GOT3 (cell line): ENCODE measurements at regions not wholly inside any gene's neighbourhood (a gene's known extent, or its start where the extent isn't known, plus 50 kb on each side); places are given as distances from the start of the nearest gene placed in this dataset.

Experiments used
- DNase-seq: peaks from one replicate; lab custom pipeline; 2025; ENCODE audit warnings: mixed read lengths; lab: John Stamatoyannopoulos, UW

DNA sequence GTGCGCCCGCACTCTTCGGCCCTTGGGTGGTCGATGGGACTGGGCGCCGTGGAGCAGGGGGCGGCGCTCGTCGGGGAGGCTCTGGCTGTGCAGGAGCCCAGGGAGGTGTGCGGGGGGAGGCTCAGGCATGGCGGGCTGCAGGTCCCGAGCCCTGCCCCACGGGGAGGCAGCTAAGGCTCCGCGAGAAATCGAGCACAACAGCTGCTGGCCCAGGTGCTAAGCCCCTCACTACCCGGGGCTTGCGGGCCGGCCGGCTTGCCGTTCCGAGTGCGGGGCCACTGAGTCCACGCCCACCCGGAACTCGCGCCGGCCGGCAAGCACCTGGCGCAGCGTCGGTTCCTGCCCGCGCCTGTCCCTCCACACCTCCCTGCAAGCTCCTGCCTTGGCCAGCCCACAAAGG is 462.3 kb upstream of the JARID2 start:
- no peak for DNase-seq

DNA sequence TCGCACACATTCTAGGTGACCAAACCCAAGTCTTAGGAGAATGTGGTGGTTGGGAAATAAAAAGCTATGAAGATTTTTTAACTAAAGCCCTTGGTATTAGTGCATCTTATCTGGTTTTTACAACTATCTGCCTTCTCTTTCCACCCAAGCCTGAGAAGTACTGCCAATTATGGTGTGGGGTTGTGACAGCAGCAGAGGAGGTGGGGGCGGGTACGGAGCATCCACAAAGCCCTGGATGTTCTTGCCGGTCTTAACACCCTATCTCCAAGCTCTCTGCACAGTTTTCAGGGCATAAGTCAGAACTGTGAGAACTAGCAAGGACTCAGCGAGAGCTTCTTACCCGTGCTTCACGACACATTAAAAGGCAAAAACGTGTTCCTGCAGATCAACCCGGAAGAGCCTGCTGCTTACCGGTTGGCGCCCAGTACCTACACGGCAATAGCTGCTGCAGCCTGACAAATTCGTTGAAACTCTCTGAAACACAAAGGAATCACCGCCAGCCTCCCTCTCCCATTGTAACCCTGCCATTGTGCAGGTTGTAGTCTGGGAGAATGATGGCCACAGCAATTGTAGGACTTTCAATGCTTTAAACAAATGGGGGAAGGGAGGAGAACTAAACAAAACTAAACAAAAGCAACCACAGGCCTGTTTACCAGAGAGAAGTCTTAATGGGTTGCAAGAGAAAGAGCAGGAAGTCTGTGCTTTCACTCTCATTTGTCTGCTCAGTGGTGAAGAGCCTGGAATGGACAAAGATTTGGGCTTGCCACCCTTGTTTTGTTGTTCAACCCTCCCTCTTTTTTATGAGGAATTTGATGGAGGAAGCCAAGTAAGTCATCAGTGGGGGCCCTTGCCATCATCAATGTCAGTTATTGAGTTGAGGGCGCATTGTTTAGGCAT is 461.0 kb upstream of the JARID2 start:
- DNase-seq, result no peak

DNA sequence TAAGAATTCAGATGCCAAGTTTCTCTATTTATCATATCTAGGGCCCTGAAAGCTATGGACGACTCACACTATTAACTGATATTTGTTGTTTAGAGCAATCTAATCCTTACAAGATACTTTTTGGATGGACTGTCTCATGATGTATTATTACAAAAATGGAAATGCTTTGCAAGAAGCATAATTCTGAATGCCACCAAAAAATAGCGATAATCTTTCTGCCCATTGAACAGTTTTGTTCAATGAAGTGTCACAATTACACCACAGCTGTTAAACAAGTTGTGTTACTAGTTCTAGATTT is 460.4 kb upstream of the JARID2 start:
- DNase-seq, result no peak

DNA sequence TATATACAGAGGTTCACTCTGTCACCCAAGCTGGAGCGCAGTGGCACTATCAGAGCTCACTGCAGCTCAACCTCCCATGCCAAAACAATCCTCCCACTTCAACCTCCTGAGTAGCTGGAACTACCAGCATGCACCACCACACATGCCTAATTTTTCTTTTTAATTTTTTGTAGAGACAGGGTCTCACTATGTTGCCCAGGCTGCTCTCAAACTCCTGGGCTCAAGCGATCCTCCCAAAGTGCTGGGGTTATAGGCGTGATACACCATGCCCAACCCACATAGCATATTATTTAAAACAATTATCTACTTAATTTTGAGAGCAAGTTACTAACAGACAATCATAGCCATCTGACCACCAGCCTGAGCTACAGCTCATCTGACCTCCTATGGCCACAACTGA is 459.9 kb upstream of the JARID2 start:
- no peak for DNase-seq

DNA sequence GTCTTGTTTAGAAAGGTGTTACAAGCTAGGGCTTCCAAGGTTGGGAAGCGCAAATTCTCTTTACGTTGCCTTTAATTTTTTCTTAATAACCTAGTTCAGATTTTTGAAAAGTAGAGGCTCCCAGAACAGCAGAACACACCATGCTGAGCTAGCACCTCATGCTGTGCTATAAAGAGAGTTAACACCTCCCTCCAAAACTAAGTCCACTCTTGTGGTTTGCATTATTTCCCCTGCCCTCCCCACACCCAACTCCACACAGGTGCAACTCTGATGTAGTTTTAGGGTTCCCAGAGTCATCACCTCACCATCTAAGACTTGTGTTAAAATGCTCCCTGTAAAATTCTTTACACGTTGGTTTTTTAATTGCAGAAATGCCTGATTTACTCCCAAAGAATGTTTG is 459.4 kb upstream of the JARID2 start:
- DNase-seq, result no peak

DNA sequence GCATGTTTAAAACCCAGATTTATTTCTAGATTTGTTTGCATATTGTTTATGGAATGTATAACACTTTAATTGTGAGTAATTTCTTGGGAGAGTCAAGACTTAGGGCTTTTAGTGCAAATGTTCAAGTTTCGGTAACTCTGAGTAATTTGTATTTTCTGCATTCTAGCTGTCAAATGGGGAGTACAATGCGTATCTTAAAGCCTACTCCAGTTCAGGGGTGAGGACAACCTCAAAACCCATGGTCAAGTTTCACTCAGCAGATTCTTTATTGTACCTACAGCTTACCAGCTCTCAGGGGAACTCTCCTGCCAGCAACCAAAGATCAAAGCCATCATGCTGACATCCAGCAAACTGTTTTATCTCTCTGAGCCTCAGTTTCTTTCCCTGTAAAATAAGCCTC is 458.6 kb upstream of the JARID2 start:
- DNase-seq, result no peak

DNA sequence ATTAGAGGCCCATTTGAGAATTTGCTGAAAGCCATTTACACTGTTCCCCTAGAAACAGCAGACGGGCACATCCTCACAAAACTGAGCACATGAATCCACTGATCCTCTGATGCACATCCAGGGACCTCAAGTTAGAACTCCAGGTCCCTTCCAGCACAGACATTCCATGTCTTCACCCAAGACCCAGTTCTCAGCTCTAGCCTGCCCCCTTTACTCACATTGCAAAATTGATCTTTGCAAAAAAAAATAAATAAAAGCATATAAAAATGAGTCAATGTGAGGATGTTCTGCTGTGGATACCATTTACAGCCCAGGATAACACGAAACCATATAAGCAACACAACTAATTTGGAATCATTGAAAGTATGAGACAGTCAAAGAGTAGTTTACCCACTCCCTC is 458.2 kb upstream of the JARID2 start:
- no peak for DNase-seq

DNA sequence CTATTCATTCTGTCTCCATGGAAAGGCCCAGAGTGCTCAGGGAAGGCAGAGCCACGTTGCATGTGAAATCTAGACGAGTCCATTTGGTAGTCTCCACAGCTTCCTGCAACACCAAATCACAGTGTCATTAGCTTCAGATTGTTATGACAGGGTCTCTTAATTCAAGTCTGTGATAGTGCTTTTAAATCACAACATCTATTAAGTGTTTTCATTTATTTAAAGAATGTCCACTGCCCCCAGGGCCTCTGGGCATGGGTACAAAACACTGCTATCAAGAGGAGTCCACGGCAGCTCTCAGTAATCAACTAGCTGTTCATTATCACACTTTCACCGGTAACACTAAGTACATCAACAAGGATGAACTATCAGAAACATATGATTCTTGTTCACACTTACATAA is 455.9 kb upstream of the JARID2 start:
- DNase-seq, result no peak

DNA sequence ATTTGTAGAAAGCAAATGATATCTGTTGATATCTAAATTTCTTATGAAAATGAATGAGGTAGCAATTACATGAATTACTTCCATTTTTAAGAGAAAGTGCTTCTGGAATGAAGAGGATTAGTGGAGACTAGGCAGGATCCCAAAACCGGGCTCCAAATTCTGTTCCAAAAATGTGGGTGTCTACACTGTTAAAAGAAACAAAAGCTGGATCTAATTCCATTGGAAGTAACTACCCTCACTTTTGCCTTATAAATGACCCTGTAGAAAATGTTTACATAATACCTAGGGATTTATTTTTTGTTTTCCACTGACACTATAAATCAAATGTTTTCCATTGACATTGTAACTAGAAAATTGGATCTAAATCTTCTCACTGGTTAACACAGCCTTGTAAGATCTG is 454.9 kb upstream of the JARID2 start:
- no peak for DNase-seq

DNA sequence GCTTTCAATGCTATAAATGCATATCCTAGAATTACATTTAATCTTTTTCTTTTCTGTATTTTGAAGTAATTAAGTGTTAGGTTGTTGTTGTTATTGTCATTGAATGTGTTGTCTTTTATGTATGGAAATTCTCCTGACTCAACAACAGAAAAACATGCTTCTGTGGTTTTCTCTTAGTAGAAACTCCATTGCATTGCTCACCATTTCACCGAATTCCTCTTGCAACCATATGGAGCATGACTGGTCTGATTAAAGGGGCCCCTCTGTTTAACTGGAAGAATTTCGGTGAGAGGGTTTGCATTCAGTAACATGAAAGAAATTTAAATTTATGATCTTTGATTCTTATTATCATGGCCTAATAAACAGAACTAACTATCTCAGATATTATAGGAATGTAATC is 454.3 kb upstream of the JARID2 start:
- DNase-seq, result no peak

DNA sequence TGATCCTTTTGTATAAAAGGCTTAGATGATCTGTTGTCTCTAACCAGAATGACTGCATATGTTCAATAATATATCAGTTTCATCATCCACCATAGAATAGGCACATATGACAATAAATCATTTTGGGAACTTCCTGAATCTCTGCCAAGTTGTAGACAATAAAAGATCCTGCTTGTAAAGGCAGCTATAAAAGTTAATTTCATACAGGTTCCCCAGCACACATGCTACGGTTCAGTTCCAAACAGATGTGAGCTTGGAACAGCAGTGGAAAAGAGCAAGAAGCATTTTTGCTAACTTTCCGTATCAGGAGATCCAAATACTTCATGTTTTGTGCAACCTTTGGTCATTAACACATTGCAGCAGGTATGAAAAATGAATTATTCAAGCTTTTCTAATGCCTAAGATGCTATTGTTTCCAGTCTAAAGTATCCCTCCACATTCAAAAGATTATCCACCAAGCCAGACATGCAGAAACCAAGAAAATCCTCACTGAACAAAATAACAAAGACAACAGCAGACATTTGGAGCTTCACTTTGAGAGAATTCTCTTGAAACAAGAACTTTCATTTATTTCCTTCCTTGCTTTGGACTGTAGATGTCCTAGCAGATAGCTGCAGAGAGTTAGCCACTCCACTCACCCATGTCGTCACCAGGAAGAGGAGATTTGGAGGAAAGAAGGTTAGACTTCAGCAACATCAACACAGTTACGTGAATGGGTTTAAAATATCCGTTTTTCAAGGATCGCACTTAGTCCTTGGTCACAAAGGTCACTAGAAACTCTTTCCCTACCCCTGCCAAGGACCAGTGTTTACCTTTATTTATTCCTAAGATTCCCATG is 453.5 kb upstream of the JARID2 start:
- no peak for DNase-seq

DNA sequence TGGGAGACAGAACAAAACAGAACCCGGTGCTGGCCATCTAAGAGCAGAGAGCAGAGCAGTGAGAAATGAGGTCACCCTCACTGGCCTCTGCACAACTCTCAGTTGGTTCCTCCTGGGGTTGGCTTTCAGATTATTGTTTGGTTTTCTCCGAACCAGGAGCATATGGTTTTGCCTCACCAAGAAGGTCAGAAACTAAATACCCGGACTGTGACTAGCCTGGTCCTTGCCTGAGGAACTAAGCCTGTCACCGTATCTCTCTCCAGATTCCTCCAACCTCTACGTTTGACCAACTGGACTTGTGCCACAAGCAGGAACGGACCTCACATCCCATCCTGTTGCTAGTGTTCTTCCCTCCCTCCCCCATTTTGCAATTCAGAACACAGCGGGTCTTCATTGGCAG is 450.4 kb upstream of the JARID2 start:
- no peak for DNase-seq

DNA sequence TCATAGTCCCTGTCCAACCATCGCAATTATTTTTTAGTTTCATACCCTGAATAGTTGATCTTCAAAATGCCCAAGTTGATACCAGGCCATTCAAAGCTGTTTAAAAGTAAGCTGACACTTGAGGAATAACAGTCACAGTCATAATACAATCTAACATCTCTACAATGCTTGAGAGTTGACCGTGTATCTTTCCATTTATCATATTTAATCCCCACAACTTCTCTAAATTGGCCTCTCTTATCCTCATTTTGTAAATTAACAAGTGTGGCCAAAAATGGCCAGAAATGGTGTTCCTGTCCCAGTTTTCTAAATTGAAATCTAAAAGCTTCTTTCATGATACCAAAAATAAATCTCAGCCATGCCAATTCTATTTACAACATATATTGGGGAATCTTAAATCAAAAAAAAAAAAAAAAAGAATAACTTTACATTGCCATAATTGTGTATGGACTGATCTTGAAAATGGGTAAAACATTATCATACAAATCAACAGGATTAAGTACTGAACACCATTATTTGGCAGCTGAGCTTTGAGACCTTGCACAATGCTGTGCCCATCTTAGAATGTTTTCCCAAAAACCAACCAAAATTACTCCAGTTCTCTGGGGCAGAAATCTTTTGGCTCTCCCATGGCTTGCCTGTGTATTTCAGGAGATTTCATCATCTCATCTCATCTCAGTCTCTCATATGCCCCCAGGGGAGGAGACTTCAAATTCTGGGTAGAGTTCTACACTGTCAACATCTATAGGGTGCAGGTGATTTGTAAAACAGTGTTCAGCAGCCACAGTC is 448.7 kb upstream of the JARID2 start:
- DNase-seq, result no peak

DNA sequence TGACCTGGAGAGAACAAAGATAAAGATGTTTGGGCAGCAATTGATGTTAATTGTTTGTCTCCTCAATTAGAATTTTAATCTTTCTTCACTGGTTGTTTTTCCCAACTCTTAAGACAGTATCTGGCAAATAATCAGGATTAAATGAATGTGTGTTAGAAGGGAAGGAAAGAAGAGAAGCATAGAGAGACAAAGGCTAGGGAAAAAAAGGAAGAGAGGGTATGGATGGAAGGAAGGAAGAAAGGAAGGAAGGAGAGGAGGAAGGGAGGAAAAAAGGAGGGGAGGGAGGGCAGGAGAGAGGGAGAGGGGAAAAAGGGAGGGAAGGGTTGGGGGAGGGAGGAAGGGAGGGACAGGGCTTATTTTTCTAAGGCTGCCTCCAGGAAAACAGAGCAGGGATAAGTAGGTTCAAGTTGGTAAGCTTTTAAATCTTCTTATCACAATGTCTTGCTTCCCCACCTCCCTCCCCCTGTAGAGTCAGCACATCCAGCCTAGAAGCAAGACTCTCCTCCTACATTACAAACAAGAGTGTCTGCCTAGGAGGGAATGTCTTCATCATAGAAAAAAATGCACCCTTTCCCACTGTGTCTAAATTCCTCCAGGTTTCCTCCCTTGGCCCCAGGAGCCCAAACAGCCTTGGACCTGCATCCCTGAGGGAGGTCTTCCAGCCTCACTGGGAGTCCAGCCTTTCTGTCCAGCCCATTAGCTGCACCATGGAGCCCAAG is 447.8 kb upstream of the JARID2 start:
- DNase-seq, result no peak

DNA sequence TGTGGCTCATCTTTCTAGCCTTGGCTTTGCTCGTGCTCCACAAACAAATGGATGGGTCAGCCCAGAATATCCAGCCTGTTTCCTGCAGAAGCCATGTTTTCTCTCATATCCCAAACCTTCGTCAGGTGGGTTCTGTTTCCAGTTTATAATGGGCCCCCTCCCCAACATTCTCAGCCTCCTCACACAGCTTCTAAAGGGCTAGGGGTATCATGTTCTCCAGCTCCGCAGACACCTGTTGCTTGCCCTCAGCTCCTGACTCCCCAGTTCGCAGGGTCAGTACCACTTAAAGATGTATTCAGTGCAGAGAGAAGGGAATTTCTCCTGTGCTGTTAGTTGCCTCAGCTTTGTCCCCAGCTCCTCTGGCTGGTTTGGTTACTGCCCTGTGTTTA is 447.3 kb upstream of the JARID2 start:
- DNase-seq, result no peak

DNA sequence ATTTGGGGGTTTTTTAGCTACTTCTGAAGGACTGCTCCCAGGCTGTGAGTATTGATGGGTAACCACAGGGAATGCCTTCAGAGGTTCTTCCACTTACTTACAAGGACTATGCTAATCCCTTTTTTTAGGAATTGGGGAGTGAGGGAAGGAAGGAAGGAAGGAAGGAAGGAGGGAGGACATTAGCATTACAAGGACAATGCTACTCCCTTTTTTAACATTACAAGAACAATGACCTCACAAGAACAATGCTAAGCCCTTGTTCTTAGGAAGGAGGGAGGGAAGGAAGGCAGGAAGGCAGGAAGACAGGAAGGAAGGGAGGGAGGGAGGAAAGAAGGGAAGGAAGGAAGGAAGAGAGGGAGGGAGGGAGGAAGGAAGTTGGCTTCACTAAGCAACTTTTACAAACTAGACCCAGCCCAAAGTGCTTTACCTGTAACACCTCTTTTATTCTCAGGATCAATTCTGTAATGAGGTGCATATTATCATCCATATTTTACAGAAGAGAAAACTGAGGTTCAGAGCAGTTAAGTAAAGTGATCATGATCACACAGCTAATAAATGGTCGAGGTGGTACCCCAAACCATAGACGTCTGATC is 446.8 kb upstream of the JARID2 start:
- no peak for DNase-seq

DNA sequence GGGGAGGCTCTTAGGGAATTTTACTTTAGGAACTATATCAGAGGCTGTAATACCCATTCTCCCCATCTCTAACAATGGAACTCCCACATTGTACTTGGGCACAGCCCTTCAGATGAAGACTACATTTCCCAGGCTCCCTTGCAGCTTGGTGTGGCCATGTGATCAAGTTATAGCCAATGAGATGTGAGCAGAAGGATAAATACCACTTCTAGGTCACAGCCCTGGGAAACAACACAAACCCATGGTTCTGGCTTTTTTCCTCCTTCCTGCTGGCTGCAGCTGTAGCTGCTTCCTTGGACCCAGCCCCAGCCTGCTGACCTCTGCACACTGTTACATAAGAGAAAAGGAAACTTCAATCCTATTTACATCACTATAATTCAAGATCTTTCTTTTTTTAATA is 445.9 kb upstream of the JARID2 start:
- DNase-seq, result no peak

DNA sequence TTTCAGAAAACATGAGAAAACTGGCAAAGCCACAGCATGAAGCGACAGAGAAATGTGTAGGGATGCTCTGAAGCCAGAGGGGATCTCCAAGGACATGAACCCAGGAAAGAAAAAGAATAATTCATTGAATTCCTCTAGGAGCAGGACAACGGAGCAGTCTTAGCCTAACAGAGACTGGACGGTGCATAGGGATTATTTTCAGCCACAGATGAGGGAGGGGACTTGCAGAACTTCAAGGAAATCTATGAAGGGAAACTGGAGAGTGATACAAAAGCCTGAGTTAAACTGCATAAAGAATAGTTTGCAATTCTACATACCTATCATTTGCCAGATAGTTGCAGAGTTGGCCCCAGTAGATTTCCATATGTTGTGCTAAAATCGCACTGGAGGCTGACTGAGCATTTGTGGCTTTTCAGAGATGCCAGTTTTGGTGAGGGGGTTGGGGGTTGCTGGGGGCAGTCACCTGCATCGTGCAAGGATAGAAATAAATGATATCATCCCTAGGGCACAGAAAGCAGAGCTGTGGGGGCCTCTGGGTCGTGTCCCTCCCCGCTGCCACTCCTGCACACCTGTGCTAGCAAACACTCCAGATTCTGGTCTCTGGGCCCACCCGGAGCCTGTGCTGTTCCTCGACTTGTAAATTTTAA is 443.2 kb upstream of the JARID2 start:
- DNase-seq, result no peak

DNA sequence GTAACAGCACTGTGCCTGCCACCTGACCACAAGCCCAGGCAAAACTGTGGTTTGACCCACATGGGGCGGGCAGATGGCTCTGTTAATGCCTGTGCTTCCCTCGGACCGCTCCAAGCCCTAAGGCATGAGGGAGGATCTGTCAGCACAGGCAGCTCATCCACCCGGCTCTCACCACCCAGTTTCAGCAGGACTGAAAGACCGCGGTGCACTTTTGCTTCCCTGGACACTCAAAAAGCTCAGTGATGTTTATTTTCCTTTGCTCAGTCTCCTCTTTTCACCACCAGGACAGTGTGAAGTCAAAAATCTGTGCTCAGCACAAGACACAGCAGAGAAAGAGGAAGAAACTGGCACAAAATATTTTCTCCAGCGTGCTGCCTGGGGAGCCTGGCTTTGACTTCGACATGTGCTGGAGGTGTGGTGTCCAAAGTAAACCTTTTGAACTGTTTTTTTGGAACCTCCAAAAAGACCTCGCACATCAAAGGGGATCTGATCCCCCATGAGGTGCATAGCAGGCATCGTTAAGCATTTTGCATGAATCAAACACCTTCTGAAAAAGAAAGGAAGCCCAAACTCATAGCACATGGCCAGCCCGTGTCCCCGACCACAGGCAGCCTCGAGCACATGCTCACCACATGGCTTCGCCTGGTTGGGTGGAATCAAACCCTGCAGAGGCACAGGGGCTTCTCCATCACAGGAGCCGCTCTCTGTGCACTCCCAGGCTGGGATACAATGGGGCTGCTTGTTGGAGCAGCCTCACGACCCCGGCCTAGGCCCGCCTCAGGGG is 441.7 kb upstream of the JARID2 start:
- DNase-seq, result no peak

DNA sequence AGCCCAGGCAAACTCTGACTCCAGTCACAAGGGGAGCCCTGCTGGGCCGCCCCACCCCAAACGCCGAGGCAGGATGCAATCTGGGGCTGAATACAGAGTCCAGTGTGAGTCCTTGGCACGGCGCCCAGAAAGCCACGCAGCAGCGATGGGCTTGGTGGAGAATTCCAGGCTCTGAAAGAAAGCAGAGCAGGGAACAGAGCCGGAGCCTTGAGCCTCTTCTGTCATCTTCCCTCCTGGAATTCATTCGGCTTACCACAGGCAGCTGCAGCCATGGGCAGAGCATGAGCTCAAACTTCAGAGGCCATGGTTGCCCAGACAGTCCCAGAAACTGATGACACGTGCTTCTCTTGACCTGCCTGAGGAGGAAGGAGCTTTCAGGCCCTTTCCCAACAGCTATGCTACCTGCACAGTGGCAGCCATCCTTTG is 441.1 kb upstream of the JARID2 start:
- no peak for DNase-seq
